ENCODE measurements at regions not wholly inside any gene's neighbourhood (a gene's known extent, or its start where the extent isn't known, plus 50 kb on each side); places are given as distances from the start of the nearest gene placed in this dataset.

DNA sequence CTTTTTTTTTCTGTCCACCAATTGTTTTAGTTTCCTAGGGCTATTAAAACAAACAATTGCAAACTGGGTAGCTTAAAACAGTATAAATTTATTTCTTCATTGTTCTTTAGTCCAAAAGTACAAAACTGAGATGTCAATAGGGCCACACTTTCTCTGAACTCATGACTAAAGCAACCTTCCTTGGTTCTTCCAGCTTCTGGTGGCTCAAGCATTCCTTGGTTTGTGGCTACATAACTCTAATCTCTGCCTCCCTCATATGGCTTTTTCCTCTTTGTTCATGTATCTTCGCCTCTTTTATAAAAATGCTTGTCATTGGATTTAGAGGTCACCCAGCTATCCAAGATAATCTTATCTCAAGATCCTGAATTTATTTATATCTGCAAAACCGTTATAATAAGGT, 914.5 kb upstream of the EPHA6 start:
- no peaks in the 10 kb centered on the region for H3K27me3 Mint-ChIP-seq (ENCODE audit: insufficient read depth, low read depth)
- no peaks in the 10 kb centered on the region for H3K9me3 Mint-ChIP-seq
- no peaks in the 10 kb centered on the region for H3K4me1 ChIP-seq
- no peaks in the 10 kb centered on the region for H3K79me2 ChIP-seq (ENCODE audit: low read depth)
- H2AFZ ChIP-seq (replicated peaks), result no peak overlapping the region
- no peak for TF ChIP-seq EZH2phosphoT487 (IDR thresholded peaks at IDR 0.05)
- TF ChIP-seq EZH2 (IDR thresholded peaks at IDR 0.05), result no peak
- no peak for TF ChIP-seq CTCF (IDR thresholded peaks at IDR 0.05)
- H4K20me1 ChIP-seq (ENCODE audit: low read depth), result no peaks in the 10 kb centered on the region
- no peaks in the 10 kb centered on the region for H3K36me3 Mint-ChIP-seq
- H3K4me3 Mint-ChIP-seq, result no peak overlapping the region
- H3K27ac ChIP-seq, result no peak overlapping the region
- no peaks in the 10 kb centered on the region for H3K36me3 ChIP-seq
- H3K4me2 ChIP-seq, result no peak overlapping the region
- no peaks in the 10 kb centered on the region for H3K4me1 Mint-ChIP-seq
- DNase-seq (ENCODE audit: low spot score), result no peak
- no peaks in the 10 kb centered on the region for H3K27me3 ChIP-seq
- H3K4me3 ChIP-seq, result no peak overlapping the region
- no peak overlapping the region for H3K9ac ChIP-seq
- H3K27ac Mint-ChIP-seq, result no peak overlapping the region
- H3F3A ChIP-seq (ENCODE audit: low read depth), result no peaks in the 10 kb centered on the region
- no peaks in the 10 kb centered on the region for H3K9me3 ChIP-seq (ENCODE audit: low read depth)

DNA sequence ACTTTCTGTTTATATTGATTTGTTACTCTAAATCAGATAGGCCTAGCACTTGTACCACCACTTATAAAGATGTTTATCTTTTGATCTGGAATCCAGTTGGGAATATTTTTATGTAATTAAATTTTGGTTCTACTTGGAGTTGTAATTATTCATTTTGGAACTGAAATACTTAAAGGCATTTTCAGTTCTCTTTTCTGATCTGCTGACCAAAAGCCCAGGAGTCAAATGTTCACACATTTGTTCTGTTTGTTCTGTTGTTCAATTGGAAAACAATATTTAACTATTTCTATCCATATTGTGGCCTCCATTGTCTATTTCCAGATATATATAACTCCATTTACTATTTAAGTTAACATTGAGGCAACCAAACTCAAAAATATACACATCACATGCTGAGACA, 912.4 kb upstream of the EPHA6 start:
- H3K4me1 ChIP-seq, result no peaks in the 10 kb centered on the region
- no peak overlapping the region for H3K4me3 ChIP-seq
- Mint-ChIP-seq H3K36me3 (no peaks in the 10 kb centered on the region), H3K9me3 (no peaks in the 10 kb centered on the region), H3K4me1 (no peaks in the 10 kb centered on the region), H3K27ac (no peak overlapping the region), H3K4me3 (no peak overlapping the region), H3K27me3 (ENCODE audit: insufficient read depth, low read depth) (no peaks in the 10 kb centered on the region)
- H3K36me3 ChIP-seq, result no peaks in the 10 kb centered on the region
- no peaks in the 10 kb centered on the region for H3K79me2 ChIP-seq (ENCODE audit: low read depth)
- H3K9ac ChIP-seq, result no peak overlapping the region
- no peak overlapping the region for H3K27ac ChIP-seq
- no peak overlapping the region for H3K4me2 ChIP-seq
- H3F3A ChIP-seq (ENCODE audit: low read depth), result no peaks in the 10 kb centered on the region
- H3K27me3 ChIP-seq, result no peaks in the 10 kb centered on the region
- no peaks in the 10 kb centered on the region for H3K9me3 ChIP-seq (ENCODE audit: low read depth)
- TF ChIP-seq CTCF (IDR thresholded peaks at IDR 0.05), result no peak
- TF ChIP-seq EZH2phosphoT487 (IDR thresholded peaks at IDR 0.05), result no peak
- TF ChIP-seq EZH2 (IDR thresholded peaks at IDR 0.05), result no peak
- H2AFZ ChIP-seq (replicated peaks), result no peak overlapping the region
- no peak for DNase-seq (ENCODE audit: low spot score)
- no peaks in the 10 kb centered on the region for H4K20me1 ChIP-seq (ENCODE audit: low read depth)

- Histone ChIP-seq H3K27ac (no peak overlapping the region), H2AFZ (replicated peaks) (no peak overlapping the region), H3K79me2 (ENCODE audit: low read depth) (no peaks in the 10 kb centered on the region), H3K4me2 (no peak overlapping the region), H3K36me3 (no peaks in the 10 kb centered on the region), H3F3A (ENCODE audit: low read depth) (no peaks in the 10 kb centered on the region), H3K4me3 (no peak overlapping the region), H4K20me1 (ENCODE audit: low read depth) (no peaks in the 10 kb centered on the region), H3K9me3 (ENCODE audit: low read depth) (no peaks in the 10 kb centered on the region), H3K27me3 (no peaks in the 10 kb centered on the region), H3K9ac (no peak overlapping the region), H3K4me1 (no peaks in the 10 kb centered on the region)
- TF ChIP-seq EZH2phosphoT487 (IDR thresholded peaks at IDR 0.05) (no peak), EZH2 (IDR thresholded peaks at IDR 0.05) (no peak), CTCF (IDR thresholded peaks at IDR 0.05) (no peak)
- no peak for DNase-seq (ENCODE audit: low spot score)
- Mint-ChIP-seq H3K4me3 (no peak overlapping the region), H3K27ac (no peak overlapping the region), H3K36me3 (no peaks in the 10 kb centered on the region), H3K27me3 (ENCODE audit: insufficient read depth, low read depth) (no peaks in the 10 kb centered on the region), H3K4me1 (no peaks in the 10 kb centered on the region), H3K9me3 (no peaks in the 10 kb centered on the region)
Observed at GRCh38 chr3:95905182-95905581, 909.2 kb upstream of the EPHA6 start.

- no peaks in the 10 kb centered on the region for H3K79me2 ChIP-seq (ENCODE audit: low read depth)
- Mint-ChIP-seq H3K36me3 (no peaks in the 10 kb centered on the region), H3K27ac (no peak overlapping the region), H3K9me3 (peaks cover 5% of the 10 kb centered on the region), H3K27me3 (ENCODE audit: insufficient read depth, low read depth) (peaks cover 2% of the 10 kb centered on the region), H3K4me1 (no peaks in the 10 kb centered on the region), H3K4me3 (no peak overlapping the region)
- no peak overlapping the region for H3K4me3 ChIP-seq
- H3K9me3 ChIP-seq (ENCODE audit: low read depth), result no peaks in the 10 kb centered on the region
- H3K9ac ChIP-seq, result no peak overlapping the region
- no peaks in the 10 kb centered on the region for H3K27me3 ChIP-seq
- H3K36me3 ChIP-seq, result no peaks in the 10 kb centered on the region
- no peaks in the 10 kb centered on the region for H3F3A ChIP-seq (ENCODE audit: low read depth)
- H3K27ac ChIP-seq, result no peak overlapping the region
- H3K4me1 ChIP-seq, result no peaks in the 10 kb centered on the region
- H2AFZ ChIP-seq (replicated peaks), result no peak overlapping the region
- TF ChIP-seq EZH2phosphoT487 (IDR thresholded peaks at IDR 0.05) (no peak), CTCF (IDR thresholded peaks at IDR 0.05) (no peak), EZH2 (IDR thresholded peaks at IDR 0.05) (no peak)
- H3K4me2 ChIP-seq, result no peak overlapping the region
- DNase-seq (ENCODE audit: low spot score), result no peak
- no peaks in the 10 kb centered on the region for H4K20me1 ChIP-seq (ENCODE audit: low read depth)
Observed at GRCh38 chr3:95911767-95912166, 902.6 kb upstream of the EPHA6 start.

Measured in neural progenitor cell (in vitro differentiated cells).